Fibroblast of gingiva (primary cell): ENCODE measurements at regions not wholly inside any gene's neighbourhood (a gene's known extent, or its start where the extent isn't known, plus 50 kb on each side); places are given as distances from the start of the nearest gene placed in this dataset.
"Not testable (repeated sequence)": the region's sequence is repeated elsewhere in the genome, so short reads cannot be mapped to it uniquely, and the experiment has no call there.

Experiments used
- DNase-seq: peaks from one replicate; pipeline ENCODE4 v3.0.0-alpha.2; 2011; ENCODE audit warnings: low read depth

GRCh38 chr21:5133824-5134223, 5387.6 kb upstream of the TPTE start:
- not testable (repeated sequence) for DNase-seq

- not testable (repeated sequence) for DNase-seq
Measured at GRCh38 chr21:5136406-5136805, 5385.0 kb upstream of the TPTE start.

GRCh38 chr21:5137006-5137405, 5384.4 kb upstream of the TPTE start:
- not testable (repeated sequence) for DNase-seq

GRCh38 chr21:5138687-5139086, 5382.7 kb upstream of the TPTE start:
- not testable (repeated sequence) for DNase-seq

- DNase-seq = not testable (repeated sequence)
Measured at GRCh38 chr21:5139528-5139927, 5381.9 kb upstream of the TPTE start.

- not testable (repeated sequence) for DNase-seq
Measured at GRCh38 chr21:5143011-5143410, 5378.4 kb upstream of the TPTE start.

GRCh38 chr21:5144731-5145130, 5376.7 kb upstream of the TPTE start:
- not testable (repeated sequence) for DNase-seq

GRCh38 chr21:5147685-5148084, 5373.7 kb upstream of the TPTE start:
- DNase-seq = not testable (repeated sequence)

- DNase-seq = not testable (repeated sequence)
Measured at GRCh38 chr21:5149222-5149621, 5372.2 kb upstream of the TPTE start.

GRCh38 chr21:5153842-5154640, 5367.3 kb upstream of the TPTE start:
- not testable (repeated sequence) for DNase-seq

GRCh38 chr21:5154641-5154982, 5366.8 kb upstream of the TPTE start:
- peak; percentile 75 for DNase-seq

- not testable (repeated sequence) for DNase-seq
Measured at GRCh38 chr21:5162693-5163574, 5358.4 kb upstream of the TPTE start.

GRCh38 chr21:5165829-5166228, 5355.6 kb upstream of the TPTE start:
- not testable (repeated sequence) for DNase-seq
